ELR (cell line): ENCODE measurements at regions not wholly inside any gene's neighbourhood (a gene's known extent, or its start where the extent isn't known, plus 50 kb on each side); places are given as distances from the start of the nearest gene placed in this dataset.

Experiments used
- DNase-seq: peaks from one replicate; pipeline ENCODE4 v3.0.0-alpha.2; 2015; ENCODE audit warnings: low read depth

- DNase-seq, result no peak
These were observed 65.8 kb downstream of the ISL1 start for GRCh38 chr5:51449026-51449425.

GRCh38 chr5:51452562-51452961 lies 69.3 kb downstream of the ISL1 start:
- DNase-seq, result no peak

- DNase-seq, result no peak
These were observed 81.9 kb downstream of the ISL1 start for GRCh38 chr5:51465165-51465564.

GRCh38 chr5:51466214-51466613 lies 83.0 kb downstream of the ISL1 start:
- no peak for DNase-seq

- DNase-seq, result peak; percentile 41
These were observed 84.9 kb downstream of the ISL1 start for GRCh38 chr5:51468196-51468595.

- no peak for DNase-seq
These were observed 88.4 kb downstream of the ISL1 start for GRCh38 chr5:51471630-51472029.

- no peak for DNase-seq
These were observed 89.2 kb downstream of the ISL1 start for GRCh38 chr5:51472472-51472871.

- DNase-seq, result no peak
These were observed 92.4 kb downstream of the ISL1 start for GRCh38 chr5:51475628-51476027.

- DNase-seq, result no peak
These were observed 93.2 kb downstream of the ISL1 start for GRCh38 chr5:51476431-51476830.

GRCh38 chr5:51479840-51480239 lies 96.6 kb downstream of the ISL1 start:
- DNase-seq, result no peak

- peak; percentile 47 for DNase-seq
These were observed 101.1 kb downstream of the ISL1 start for GRCh38 chr5:51484326-51484725.

GRCh38 chr5:51486158-51486557 lies 102.9 kb downstream of the ISL1 start:
- DNase-seq, result no peak

GRCh38 chr5:51487952-51488351 lies 104.7 kb downstream of the ISL1 start:
- DNase-seq, result no peak

- DNase-seq, result no peak
These were observed 105.8 kb downstream of the ISL1 start for GRCh38 chr5:51488803-51489642.

GRCh38 chr5:51494821-51495220 lies 111.6 kb downstream of the ISL1 start:
- DNase-seq, result no peak

GRCh38 chr5:51495672-51496071 lies 112.4 kb downstream of the ISL1 start:
- peak; percentile 89 for DNase-seq

- DNase-seq, result no peak
These were observed 134.6 kb downstream of the ISL1 start for GRCh38 chr5:51517838-51518237.

GRCh38 chr5:51518607-51519006 lies 135.4 kb downstream of the ISL1 start:
- no peak for DNase-seq

GRCh38 chr5:51521583-51521982 lies 138.3 kb downstream of the ISL1 start:
- no peak for DNase-seq

- no peak for DNase-seq
These were observed 156.0 kb downstream of the ISL1 start for GRCh38 chr5:51539232-51539631.

GRCh38 chr5:51544031-51544785 lies 161.0 kb downstream of the ISL1 start:
- DNase-seq, result peak; percentile 44

- DNase-seq, result peak; percentile 37
These were observed 173.6 kb downstream of the ISL1 start for GRCh38 chr5:51556833-51557232.

- no peak for DNase-seq
These were observed 175.4 kb downstream of the ISL1 start for GRCh38 chr5:51558682-51559081.
